ENCODE measurements at regions not wholly inside any gene's neighbourhood (a gene's known extent, or its start where the extent isn't known, plus 50 kb on each side); places are given as distances from the start of the nearest gene placed in this dataset.

DNA sequence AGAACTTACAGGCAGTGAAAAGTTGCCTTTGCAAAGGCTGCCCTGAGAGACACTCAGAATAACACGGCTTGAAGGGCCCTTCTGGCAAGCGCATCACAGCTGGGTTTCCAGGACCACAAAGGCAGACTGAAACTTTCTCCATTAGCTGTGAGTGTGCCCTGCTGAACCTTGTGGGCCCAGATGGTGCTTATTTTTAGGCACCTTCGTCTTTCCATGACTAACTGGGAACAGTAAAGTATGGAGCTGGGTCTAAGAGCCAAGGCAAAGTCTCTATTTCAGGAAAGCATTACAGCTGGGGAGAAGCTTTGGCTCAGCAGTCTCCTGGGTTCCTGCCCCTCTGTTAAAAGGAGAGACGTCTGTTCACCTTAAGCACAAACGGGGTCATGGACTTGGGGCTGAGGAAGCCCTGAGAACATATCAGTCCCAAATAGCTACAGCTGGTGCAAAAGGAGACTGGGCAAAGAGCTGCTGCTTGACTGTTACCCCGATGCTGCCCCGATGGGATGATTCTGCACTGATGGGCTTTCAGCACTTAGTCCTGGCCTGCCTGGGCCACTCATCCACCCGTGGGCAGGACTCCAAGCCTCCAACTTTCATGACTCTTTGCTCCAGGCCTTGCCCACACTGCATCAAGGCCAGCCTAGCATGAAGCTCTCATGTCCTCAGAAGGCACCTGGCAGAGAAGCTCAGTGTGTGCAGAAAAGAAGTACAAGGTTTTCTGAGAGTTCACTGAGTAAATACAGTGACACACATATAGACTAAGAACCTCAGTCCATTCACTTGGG, 248.3 kb downstream of the PHLDA1 start:
- TF ChIP-seq, protein P1, sequence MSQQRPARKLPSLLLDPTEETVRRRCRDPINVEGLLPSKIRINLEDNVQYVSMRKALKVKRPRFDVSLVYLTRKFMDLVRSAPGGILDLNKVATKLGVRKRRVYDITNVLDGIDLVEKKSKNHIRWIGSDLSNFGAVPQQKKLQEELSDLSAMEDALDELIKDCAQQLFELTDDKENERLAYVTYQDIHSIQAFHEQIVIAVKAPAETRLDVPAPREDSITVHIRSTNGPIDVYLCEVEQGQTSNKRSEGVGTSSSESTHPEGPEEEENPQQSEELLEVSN (IDR thresholded peaks at IDR 0.05; ENCODE audit: borderline replicate concordance, low read depth): no peak
- TF ChIP-seq NPAS2 (CRISPR knock-in tag; IDR thresholded peaks at IDR 0.05; ENCODE audit: borderline replicate concordance) (no peak), POLR2A (IDR thresholded peaks at IDR 0.05; ENCODE audit: low read length) (no peak), RCOR1 (IDR thresholded peaks at IDR 0.05; ENCODE audit: low read depth, low read length) (no peak), KDM1A (IDR thresholded peaks at IDR 0.05; ENCODE audit: low read depth) (no peak), RAD21 (conservative IDR thresholded peaks at IDR 0.05 in 1 of 2, IDR thresholded peaks at IDR 0.05 in 1 of 2) (no peak), FOSB (CRISPR knock-in tag; IDR thresholded peaks at IDR 0.05) (no peak), JUNB (IDR thresholded peaks at IDR 0.05) (no peak), MAZ (IDR thresholded peaks at IDR 0.05; ENCODE audit: borderline replicate concordance, low read depth, low read length) (no peak), EP300 (IDR thresholded peaks at IDR 0.05) (no peak)
- TF ChIP-seq, protein P2, sequence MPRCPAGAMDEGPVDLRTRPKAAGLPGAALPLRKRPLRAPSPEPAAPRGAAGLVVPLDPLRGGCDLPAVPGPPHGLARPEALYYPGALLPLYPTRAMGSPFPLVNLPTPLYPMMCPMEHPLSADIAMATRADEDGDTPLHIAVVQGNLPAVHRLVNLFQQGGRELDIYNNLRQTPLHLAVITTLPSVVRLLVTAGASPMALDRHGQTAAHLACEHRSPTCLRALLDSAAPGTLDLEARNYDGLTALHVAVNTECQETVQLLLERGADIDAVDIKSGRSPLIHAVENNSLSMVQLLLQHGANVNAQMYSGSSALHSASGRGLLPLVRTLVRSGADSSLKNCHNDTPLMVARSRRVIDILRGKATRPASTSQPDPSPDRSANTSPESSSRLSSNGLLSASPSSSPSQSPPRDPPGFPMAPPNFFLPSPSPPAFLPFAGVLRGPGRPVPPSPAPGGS (IDR thresholded peaks at IDR 0.05): no peak
- TF ChIP-seq, protein P3, sequence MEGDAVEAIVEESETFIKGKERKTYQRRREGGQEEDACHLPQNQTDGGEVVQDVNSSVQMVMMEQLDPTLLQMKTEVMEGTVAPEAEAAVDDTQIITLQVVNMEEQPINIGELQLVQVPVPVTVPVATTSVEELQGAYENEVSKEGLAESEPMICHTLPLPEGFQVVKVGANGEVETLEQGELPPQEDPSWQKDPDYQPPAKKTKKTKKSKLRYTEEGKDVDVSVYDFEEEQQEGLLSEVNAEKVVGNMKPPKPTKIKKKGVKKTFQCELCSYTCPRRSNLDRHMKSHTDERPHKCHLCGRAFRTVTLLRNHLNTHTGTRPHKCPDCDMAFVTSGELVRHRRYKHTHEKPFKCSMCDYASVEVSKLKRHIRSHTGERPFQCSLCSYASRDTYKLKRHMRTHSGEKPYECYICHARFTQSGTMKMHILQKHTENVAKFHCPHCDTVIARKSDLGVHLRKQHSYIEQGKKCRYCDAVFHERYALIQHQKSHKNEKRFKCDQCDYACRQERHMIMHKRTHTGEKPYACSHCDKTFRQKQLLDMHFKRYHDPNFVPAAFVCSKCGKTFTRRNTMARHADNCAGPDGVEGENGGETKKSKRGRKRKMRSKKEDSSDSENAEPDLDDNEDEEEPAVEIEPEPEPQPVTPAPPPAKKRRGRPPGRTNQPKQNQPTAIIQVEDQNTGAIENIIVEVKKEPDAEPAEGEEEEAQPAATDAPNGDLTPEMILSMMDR (IDR thresholded peaks at IDR 0.05): no peak
- TF ChIP-seq, protein P4, sequence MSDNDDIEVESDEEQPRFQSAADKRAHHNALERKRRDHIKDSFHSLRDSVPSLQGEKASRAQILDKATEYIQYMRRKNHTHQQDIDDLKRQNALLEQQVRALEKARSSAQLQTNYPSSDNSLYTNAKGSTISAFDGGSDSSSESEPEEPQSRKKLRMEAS (IDR thresholded peaks at IDR 0.05): no peak
